Retina (tissue), 1 donor: ENCODE measurements at regions not wholly inside any gene's neighbourhood (a gene's known extent, or its start where the extent isn't known, plus 50 kb on each side); places are given as distances from the start of the nearest gene placed in this dataset.

Experiments used
- DNase-seq: peaks from one replicate; pipeline ENCODE4 v3.0.0-alpha.2; 2016

DNA sequence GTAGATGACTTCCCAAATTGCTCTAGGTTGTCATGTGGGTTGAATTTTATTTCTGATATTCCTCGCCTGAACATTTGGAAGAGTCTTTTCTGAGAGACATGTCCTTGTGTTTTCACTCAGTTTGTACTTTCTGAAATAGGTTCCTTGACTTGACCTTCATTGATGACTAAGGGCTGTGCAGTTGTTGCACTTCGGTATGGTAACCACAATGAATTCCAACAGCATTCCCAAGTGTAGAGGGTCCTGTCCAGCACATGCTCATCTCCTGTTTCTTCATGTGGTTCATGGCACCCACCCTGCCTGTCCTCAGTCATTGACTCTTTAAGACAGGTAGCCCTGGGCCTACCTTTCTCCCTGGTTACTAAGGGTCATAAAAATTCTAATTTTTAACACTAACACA, 527.8 kb downstream of the MTRR start:
- DNase-seq, result no peak

DNA sequence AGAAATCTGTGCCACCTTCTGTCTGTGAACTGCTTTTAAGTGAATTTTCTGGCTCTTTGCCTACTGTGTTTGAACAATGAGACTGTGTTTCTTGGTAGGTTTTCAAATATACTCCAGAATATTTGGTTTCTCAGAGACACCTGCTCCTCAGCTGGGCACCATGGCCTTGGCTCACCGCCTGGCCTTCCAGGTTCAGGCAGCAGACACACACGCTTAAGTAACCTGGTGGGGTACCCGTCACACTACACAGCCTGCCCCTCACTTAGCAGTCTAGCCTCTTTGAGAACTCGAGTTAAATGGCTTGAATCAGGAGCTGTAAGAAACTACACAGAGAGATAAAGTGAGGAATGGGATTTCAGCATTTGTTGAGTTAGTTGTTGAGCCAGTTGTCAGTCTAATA, 530.5 kb downstream of the MTRR start:
- DNase-seq, result no peak

DNA sequence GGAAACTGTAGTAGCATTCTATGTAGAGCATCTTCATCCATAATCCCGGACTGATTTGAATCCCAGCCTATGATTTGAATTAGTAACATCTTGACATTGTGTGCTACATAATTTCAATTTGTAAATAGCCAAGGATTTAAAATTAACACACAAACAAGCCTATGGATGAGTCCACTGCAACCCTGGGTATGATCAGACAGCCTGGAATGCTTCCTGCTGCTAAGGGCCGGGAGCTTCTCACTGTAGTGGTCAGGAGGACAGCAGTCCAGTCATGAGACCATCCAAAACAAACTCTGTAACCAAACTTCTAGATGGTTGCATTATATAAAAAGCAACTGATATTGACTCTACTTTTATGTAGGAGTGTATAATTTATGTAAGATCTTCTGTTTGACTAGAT, 539.3 kb downstream of the MTRR start:
- DNase-seq, result no peak

DNA sequence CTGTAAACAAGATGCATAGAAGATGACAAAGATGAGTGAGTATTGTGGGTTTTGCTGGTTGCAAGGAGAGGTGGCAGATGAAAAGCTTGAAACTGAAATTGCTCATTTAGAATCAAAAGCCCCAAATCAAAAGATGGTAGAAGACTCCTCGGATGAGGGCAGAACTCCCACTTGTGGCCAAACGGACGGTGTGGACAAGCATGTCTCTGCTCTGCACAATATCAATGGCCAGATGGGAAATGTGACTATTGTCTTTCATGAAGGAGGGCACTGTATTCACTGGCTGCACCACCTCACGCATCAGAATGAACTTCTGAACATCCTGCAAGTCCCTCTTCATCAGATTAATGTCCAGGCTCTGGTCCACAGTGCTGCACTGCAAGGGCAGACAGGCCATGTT, 541.7 kb downstream of the MTRR start:
- no peak for DNase-seq

DNA sequence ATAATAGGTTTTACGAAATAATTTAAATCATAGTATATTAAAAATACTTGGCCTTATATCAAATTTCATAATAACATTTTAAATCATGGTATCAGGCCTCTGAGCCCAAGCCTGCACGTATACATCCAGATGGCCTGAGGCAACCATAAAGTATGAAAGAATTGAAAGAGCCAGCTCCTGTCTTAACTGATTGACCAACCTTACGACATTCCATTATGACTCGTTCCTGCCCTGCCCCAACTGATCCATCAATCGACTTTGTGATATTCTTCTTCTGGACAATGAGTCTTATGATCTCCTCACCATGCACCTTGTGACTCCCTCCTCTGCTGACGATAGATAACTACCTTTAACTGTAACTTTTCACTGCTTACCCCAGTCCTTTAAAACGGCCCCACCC, 545.0 kb downstream of the MTRR start:
- DNase-seq, result no peak

DNA sequence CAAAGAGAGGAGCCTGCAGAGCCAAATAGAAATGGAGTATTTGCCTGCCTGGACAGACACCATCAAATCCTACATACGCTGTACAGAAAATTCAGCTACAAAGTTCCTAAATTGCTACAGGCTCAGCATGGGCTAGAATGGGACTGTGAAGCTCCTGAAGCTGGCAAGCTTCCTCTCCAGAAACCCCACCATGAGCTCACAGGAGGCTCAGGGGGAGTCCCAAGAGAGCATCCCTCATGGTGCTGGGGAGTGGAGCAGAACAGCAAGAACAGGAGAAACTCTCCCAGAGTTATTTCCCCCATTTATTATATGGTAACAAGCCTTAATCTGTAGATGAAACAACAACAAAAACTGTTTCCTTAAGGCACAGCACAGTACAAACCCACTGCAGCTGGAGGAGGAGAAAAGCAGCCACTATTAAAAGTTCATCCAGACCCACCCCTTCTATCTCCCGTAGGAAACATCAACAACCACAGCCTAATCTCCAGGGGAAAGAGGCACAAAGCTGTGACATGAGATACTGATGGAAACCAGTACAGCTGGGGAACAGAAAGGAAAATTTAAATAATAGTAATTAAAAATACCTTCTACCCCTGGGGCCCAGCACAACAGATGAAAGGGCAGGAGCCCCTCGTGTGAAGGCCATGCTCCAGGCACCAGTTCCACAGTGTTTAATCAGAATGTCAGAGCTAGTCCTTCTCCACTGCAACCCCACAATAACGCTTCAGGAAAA, 548.5 kb downstream of the MTRR start:
- peak; percentile 19 for DNase-seq

DNA sequence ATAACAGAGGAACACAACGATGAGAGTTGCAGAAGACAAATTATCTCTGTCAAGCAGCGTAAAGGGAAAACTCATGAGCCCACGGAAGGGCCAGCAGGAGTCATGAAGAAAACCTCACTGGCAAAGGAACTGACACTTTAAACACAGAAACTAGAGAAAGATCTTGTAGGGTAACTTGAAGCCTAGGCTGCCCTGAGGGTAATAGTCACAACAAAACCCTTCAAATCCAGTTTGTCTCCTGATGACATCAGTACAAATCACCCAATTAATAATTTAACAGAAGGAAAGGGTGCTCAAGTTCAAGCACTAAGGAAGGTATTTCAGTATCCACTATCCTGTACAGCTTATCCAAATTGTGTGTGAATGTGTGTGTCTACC, 549.1 kb downstream of the MTRR start:
- peak; percentile 14 for DNase-seq

DNA sequence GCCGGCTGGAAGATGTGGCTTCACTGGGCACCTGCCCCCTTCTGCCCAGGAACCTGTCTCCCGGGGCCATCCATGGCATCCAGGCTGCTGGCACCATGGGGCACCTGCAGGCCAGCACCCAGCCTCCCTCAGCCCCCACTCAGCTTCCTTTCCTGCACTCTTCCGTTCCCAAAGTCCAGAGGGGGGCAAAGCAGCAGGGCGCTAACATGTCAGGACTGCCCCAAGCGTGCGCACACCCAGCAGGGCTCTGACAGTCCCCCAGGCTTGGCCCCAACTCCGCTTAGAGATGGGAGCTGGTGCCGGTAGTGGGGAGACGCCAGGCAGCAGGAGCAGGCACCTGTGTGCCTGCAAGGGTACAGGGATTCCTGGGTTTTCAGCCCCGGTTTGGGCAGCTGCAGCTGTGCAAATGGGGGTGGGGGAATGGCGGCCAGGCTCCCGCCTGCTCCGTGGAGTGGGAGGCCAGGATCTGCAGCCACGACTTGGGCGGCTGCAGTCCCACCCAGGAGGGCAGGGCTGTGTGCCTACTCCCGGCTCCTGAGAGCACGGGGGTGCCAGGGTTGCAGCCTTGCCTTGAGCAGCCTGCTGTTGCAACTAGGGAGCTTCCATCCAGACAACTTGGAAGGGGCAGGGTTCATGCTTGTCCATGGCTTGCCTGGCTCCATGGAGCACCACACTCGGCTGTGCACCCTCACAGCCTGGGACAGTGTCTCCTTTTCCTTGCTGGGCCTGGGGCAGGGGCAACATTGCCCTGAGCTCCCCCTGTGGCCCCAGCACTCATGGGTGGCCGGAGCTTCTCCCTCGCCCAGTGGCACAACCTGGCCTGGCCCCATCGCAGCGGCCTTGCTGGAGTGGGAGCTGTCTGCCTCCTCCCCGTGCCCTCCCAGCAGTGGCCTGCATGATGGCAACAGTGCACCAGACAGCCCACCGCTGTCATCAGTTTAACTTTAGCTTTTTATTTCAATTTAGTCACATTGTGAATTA, 561.1 kb downstream of the MTRR start:
- no peak for DNase-seq

DNA sequence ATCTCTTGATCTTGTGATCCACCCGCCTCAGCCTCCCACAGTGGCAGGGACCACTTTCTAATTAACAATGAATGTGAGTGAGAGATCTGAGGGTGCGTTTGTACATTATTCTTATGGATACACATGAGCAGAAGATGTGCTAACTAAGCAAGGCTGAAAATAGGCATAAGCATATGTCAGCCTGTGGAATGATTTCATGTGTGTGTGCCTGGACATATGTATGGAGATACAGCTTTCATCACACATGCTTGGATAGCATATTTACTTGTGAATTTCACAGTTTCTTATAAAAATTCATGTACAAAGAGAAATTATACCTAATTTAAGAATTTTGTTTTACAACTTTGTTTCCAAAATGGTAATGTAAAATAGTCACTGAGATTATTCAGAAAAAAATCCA, 565.6 kb downstream of the MTRR start:
- no peak for DNase-seq

DNA sequence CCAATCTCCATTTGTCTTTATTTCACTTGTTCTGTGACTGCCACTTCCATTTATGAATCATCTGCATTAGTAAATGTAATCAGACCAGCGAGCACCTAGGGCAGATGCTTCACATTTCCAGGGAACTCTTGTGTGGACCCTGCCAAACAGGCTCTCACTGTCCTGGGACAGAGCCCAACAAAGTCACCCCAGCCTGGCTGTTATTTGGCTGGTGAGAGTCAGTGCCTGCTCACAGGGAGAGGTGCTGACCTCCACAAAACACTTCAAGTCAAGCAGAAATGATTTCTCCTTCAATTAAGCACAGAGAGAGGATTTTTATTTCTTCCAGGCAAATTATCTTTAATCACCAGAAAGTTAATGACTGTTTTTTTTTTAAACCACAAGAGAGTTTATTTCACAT, 568.0 kb downstream of the MTRR start:
- peak; percentile 59 for DNase-seq

DNA sequence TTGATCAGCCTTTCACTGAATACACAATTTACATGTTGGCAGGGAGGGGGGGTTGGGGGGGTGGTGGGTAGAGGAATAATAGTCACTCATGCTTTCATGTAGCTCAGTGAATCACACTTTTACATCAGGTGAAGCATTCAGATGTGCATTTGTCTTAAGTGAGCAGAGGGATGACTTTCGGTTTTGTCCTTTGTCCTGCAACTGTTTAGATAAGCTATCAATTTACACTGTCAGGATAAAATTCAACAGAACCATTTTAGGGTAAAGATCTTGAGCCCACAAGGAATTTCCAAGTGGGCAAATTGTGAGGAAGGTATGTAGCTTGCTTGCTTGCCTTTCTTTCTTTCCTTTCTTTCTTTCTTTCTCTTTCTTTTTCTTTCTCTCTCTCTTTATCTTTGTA, 576.2 kb downstream of the MTRR start:
- no peak for DNase-seq

DNA sequence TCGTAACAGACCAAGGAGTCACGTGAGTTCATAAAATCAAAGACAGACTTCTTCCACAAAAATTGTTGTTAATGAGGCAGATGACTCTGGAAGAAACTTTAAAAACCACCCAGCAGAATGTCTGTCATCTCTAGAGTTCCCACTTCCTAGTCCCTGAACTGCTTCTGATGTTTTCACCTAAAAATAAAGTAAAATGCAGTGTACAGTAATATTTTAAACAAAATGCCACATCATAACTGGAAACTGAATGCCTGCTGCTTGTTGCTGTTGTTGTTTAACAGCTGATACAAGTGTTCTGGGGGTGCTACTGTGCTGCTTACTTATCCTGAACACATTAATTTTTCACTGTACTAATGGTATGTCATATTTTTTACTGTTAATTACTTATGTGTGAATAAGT, 577.2 kb downstream of the MTRR start:
- no peak for DNase-seq

DNA sequence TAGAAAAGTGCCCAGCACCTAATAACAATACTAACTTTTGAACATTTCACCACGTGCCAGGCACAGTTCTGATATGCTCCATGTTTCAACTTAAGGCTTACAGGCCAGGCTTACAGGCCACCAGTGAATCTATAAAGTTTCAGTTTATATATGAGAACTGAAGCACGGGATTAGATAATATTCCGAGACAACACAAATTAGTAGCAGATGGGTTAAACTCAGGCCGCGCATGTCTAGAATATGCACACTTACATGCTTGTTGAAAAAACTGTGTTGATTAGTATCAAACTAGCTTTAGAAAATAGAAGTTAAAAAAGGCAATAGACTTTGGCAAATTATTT, 587.9 kb downstream of the MTRR start:
- DNase-seq, result no peak

DNA sequence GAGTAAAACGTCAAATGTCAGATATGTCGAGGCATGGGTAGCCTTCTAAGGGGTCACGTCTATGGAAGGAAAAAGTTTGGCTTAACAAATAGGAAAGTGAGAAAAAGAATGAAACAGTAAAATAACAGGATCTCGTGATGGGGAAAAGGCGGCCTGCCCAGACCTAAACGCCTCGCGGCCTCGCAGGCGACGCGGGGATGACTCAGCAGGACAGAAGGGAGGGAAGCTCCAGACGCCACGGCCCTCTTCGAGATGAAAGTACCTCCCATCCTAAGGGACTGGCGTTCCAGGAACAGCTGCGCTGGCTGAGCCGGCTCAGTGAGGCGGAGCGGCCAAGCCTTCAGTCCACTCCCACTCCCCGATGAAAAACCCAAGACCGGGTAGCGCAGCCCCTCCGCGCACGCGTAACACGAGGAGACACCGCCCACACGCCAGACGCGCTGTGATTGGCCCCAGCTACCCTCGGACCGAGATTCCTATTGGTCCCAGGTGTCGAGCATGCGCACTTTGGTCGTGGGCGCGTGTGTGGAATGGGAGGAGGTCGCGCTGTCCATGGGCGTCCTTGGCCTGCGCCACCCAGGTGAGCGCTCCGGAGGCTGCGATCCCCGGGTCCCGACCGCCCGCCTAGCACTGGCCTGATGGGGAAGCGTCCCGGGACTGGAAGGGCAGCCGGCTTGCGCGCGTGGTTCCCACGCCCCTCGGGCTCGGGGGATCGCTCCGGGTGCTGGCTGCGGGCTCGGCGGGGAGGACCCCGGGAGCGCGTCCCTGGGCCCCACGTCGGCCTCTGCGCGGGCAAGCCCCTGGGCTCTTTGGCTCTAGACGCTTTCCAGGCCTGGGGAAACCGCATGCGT, 588.5 kb downstream of the MTRR start:
- DNase-seq, result peak; percentile 91

DNA sequence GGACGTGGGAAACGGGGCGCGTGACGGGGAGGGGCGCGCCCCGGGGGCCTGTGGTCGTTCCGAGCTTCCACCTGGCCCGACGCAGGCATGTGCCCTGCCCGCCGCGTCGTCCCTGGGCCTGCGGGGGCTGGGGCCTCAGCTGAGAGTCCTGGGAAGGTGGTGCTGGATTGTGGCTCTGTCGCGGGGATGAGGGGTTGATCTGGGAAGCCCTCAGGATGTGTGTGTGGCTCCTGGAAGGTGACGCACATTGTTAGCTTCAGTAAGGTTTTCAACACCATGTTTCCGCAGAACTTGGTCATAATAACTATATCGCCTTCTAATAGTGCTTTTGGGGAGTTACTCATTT, 589.1 kb downstream of the MTRR start:
- DNase-seq, result no peak

DNA sequence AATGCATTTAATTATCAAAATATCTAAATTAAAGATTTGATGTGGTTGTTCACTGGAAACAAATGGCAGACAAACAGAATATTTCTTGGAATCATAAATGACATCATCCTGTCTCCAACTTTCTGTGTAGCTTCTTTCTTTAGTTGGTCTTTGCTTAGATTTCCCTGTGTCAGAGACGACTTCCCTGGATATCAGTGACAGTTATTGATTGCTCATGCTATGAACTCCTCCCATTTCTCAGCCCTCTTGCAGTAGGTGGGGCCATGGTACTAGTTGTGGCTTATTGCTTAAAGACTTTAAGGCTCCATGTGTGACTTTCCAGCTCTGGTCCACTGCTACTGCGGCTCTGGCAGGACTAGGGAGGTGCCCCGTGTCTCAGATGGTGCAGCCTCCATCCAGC, 592.6 kb downstream of the MTRR start:
- no peak for DNase-seq

DNA sequence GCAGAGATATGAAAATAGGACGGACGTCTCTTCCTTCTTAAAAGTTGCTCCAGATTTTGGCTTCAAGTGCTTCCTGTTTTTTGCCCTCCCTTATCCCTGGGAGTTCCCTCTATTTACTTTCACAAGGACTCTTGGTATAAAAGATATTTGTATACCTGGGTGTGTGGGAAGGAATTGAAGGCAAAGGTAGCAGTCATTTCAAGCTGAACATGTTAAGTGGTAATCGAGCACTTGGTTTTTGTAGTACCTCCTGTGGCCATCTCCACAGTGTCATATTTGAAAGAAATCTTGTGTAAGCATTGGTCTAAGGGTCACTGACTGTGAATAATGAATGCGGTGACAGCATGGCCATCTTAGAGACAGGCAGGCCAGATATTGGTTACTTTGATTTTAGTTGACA, 593.6 kb downstream of the MTRR start:
- DNase-seq, result no peak

DNA sequence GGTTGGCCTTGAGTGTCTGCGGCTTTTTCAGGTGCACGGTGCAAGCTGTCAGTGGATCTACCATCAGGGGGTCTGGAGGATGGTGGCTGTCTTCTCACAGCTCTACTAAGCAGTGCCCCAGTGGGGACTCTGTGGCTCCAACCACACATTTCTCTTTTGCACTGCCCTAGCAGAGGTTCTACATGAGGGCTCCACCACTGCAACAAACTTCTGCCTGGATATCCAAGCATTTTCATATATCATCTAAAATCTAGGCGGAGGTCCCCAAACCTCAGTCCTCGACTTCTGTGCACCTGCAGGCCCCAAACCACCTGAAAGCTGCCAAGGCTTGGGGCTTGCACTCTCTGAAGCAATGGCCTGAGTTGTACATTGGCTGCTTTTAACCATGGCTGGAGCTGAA, 601.5 kb downstream of the MTRR start:
- no peak for DNase-seq

DNA sequence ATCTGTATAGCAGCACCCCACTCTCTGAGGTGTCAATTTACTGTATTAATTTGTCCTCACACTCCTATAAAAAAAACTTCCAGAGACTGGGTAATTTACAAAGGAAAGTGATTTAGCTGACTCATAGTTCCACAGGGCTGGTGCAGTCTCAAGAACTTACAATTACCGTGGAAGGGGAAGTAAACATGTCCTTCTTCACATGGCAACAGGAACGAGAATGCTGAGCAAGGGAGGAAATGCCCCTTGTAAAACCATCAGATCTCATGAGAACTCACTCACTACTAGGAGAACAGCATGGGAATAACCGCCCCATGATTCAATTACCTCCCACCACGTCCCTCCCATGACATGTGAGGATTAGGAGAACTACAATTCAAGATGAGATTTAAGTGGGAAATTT, 602.6 kb downstream of the MTRR start:
- DNase-seq, result no peak

DNA sequence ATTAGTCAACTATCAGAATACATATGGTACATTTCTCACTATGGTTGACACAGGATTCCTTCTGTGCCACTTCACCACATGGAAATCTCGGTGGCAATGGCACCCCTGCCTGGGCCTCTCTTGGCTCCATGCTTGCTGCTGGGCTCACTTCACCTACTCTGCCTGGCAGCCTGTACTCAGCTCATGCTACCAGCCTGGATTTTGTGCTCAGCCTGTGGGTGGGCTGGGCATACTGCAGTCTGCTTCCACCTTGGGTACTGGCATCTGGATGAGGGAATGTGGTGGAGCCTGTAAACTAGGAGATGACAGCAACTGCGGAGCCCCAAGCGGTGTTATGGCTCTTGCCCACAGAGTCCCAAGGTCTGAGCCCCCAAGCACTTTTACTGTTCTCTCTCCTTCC, 604.1 kb downstream of the MTRR start:
- no peak for DNase-seq

DNA sequence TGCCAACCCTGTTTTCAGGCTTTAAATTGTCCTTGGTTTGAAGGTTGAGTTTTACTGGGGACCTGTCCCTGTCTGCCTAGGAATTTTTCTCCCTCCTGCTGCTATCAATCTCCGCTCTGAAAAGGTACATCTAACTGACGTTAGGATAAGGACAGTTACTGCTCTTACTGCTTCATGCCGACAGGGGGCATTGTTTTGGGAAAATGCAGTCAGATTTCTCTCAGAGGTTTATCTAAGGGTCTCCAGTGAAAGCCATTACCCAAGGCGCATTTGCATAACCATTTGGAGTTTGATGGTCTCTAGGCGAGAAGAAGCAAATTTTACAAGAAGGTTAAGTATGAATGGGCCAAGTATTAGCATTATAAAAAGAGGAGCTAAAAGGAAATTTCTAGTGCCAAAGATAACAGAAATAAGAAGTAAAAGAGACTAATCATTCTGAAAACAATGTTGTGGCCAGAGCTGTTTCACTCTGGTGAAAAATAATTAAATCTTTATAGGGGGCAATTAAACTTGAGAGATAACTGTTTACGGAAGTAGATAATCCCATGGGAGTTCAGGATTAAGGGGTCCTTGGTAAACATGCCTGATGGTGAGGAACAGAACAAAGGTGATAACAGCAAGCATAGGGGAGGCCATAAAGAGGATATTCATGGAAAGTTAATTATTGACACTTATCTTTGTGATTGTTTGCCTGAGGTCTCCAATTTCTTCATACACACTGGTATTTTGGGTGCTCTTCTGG, 605.0 kb downstream of the MTRR start:
- DNase-seq, result no peak

DNA sequence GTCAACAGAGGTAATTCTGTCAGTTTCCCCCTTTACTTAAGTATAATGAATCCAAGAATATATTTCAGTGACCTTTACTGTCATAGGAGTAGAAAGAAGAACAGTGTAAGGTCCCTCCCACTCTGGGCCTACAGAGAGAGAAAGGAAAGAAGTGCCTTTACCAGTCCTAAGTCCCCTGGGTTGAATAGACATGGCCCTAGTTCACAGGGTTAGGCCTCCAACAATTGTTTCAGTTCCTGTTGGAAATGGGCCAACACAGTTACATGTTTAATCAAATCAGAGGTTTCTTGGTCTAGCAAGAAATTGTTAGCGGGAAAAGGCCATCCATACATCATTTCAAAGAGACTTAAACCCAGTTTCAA, 605.6 kb downstream of the MTRR start:
- DNase-seq, result no peak

DNA sequence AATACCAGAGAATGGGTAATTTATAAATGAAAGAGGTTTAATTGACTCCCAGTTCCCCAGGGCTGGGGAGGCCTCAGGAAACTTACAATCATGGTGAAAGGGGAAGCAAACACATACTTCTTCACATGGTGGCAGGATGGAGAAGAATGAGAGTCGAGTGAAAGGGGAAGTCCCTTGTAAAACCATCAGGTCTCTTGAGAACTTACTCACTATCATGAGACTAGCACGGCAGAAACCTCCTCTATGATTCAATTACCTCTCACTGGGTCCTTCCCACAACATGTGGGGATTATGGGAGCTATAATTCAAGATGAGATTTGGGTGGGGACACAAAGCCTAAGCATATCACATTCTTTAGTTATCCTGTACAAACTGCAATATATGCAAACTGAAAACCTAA, 609.4 kb downstream of the MTRR start:
- DNase-seq, result no peak
